CD4-positive, alpha-beta T cell treated with Interleukin-17A for 1 hour (primary cell): ENCODE measurements at regions not wholly inside any gene's neighbourhood (a gene's known extent, or its start where the extent isn't known, plus 50 kb on each side); places are given as distances from the start of the nearest gene placed in this dataset.
"Not testable (repeated sequence)": the region's sequence is repeated elsewhere in the genome, so short reads cannot be mapped to it uniquely, and the experiment has no call there.

Source experiments
- DNase-seq: peaks from one replicate; pipeline ENCODE4 v3.0.0-alpha.2; 2020

DNA sequence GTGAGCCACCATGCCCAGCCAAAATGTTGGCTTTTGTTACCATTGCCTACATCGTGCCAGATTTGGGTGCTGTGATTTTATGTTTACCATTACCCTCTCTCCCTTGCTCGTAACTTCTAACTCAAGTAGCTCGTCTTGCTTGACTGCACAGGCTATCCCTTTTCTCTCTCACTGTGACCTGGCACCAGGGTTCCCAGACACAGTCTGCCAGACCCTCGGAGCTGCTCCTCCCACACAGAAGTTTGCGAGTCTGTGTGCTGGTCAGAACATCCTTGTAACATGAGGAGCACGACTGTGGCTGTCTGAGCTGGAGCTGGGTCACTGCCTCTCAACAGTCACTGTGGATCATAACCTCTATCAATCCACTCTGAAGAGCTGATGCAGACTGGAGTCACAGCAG, 152.5 kb upstream of the ACKR3 start:
- DNase-seq = no peak

- DNase-seq = no peak
Measured at GRCh38 chr2:236430584-236430983, 139.0 kb upstream of the ACKR3 start.

DNA sequence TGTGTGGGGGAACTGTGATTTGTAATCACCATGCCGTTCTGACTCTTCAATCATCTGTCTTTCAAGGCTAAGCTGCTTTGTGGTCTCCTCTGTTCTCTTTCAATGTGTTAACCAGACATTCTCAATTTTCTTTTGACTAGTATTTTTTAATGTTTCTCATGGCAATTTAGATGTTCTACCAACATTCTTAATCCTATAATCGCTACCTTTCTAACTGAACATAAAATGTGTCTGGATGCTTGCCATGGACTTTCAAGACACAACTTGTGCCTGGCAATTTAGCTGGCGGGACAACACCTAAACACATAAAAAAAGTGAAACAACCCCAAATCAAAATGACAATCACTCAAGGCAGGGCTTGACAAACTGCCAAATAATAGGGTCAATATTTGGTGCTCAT, 135.0 kb upstream of the ACKR3 start:
- DNase-seq = no peak

DNA sequence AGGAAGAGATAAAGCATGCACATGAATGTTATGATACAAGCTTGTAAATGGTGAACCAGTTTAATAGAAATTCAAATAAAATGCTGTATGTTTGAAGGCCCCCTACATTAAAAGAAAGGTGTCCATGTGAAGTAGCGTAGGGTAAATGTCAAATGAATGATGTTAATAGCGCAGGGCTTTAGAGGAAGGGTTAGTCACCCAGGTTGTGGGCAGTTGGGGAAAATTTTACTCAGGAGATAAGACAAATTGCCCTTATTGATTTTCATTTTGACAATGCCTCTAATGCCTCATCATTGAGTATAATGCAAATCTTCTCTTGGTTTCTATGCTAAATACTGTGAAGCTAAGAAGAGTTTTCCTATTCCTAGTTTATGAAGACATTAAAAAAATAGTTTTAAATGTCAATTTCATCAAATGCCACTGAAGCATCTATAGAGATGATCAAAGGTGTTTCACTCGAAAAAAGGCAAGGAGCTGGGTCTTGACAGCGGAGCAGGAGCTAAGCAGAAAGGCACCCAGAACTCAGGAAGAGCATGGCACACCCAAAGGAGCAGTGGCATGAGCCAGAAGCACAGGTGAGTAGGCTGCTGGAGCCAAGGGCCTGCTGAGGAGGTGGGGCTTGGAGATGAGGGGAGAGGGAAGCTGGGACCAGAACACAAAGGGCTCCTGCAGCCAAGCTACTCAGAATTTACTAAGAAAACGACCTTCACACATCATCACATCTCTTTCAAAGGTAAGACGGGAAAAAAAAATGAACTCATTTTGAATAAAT, 129.3 kb upstream of the ACKR3 start:
- no peak for DNase-seq

DNA sequence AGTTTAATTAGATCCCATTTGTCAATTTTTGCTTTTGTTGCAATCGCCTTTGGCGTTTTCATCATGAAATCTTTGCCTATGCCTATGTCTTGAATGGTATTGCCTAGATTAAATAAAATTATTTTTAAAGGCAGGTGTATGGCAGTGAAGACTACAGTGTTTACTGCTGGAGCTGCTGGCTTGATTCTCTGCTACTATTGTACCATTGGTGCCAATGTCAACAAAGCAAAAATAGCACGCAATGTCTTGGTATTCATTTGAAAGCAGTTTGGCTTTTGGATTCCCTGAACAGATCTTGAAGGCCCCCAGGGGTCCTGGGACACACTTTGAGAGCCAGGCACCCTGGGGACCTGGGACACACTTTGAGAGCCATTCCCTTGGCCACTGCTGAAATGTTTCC, 125.4 kb upstream of the ACKR3 start:
- no peak for DNase-seq

DNA sequence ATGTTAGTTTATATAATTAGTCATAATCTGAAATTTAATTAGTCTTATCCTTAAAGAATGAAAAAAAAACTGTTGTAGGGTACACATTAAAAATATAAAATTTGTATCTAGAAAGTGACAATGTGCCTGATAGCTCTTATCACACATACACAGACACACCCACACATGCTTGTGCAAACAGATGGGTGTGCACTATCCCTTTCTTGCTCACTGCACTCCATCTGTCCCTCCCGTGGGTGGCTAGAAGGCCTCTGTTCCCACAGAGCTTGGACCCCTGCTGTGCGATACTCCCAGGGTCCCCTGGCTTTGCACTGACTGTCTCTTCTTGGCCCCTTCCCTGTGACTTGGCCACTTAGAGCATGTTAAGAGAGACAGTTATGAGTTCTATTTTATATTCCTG, 123.9 kb upstream of the ACKR3 start:
- DNase-seq = no peak

DNA sequence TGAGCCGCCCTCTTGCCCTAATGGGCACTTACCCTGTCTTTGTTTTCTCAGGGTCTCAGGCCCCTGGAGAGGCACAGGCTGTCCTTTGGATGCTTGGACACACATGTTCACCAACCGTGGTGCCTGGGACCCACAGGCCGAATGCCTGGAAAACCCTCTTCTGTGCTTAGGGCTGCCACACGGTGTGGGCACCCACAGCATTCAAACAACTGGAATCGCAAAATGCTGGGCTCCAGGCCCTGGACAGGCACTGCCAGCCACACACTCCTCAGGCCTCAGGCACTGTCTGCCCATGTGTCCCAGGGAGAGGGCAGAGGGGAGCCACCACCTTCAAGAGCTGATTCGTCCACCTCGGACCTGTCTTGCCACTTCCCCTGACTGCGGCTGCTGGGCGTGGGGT, 123.1 kb upstream of the ACKR3 start:
- DNase-seq = no peak

- DNase-seq = no peak
Measured at GRCh38 chr2:236449167-236449761, 120.4 kb upstream of the ACKR3 start.

GRCh38 chr2:236452238-236452637, 117.4 kb upstream of the ACKR3 start:
- DNase-seq = no peak

GRCh38 chr2:236454076-236454475, 115.5 kb upstream of the ACKR3 start:
- DNase-seq = no peak

DNA sequence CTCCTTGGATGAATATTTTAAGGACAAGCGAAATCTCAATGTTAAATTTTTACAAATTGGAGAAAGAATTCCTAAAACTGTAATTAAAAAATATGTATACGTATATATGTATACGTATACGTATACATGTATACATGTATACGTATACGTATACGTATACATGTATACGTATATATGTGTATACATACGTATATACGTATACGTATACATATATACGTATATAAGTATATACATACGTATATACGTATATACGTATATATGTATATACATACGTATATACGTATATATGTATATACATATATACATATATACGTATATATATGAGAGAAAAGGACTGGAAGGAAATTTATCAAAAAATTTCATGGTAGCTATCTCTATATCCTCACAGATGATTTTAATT, 110.2 kb upstream of the ACKR3 start:
- no peak for DNase-seq

GRCh38 chr2:236464140-236464539, 105.5 kb upstream of the ACKR3 start:
- DNase-seq = no peak

DNA sequence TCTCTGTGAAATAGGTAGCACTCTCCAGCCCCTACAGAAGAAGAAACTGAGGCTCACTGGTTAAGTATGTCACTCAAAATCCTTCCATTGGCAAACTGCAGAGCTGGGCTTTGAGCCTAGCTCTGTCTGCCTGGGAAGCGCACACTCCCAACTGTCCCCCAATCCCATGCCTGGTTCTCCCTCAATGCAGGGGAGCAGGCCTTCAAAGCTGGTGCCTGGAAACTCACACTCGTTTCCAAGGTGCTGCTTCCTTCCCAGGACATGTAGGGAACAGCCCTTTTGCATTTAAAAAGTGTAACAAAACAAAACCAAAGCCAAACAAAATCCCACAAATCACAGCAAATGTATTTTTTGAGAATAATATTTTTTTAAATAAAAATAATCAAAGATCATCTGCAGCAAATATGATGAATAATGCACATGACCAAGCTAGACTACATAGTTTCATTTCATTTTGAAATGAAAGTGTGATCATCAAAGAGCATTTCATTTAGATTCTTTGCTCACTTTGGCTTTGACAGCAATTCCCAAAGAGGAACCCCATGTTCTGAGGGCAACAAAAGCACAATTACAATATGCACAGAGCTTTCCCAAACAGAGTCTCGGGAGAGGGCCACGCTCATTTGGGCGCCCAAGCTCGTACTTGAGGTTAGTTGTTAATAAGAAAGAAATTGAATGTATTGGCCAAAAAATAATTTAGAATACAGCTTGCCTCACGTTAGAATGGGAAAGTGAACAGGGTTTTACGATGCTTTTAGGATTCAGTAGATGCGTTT, 96.7 kb upstream of the ACKR3 start:
- DNase-seq = no peak

DNA sequence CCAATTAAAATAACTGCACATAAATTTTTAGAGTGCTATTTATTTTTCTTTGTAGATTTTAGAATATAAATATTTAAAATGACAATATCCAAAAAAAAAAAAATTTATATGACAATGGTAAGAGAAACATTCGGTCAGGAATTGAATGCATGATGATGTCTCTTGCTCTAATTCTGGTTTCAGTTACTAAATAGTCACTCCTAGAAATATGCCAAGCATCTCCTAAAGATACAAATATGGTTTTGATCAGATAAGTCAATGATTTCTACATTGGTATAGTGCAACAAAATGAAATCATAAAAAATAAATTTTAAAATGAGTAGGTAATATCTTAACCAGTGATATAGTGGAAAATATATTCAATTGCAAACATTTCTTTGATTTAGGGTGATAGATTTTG, 95.9 kb upstream of the ACKR3 start:
- DNase-seq = no peak

DNA sequence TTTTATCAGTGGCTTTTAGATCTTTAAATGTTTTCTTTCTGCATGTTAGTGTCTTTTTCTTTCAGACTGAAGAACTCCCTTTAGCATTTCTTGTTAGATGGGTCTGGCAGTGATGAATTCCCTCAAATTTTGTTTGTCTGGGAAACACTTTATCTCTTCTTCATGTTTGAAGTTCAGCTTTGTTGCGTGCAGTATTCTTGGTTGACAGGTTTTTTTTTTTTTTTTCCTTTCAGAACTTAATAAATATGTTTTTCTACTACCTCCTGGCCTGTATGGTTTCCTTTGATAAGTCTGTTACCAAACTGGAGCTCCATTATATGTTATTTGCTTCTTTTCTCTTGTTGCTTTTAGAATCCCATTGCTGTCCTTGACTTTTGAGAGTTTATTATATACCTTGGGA, 89.8 kb upstream of the ACKR3 start:
- DNase-seq = no peak

GRCh38 chr2:236483102-236483501, 86.5 kb upstream of the ACKR3 start:
- no peak for DNase-seq

DNA sequence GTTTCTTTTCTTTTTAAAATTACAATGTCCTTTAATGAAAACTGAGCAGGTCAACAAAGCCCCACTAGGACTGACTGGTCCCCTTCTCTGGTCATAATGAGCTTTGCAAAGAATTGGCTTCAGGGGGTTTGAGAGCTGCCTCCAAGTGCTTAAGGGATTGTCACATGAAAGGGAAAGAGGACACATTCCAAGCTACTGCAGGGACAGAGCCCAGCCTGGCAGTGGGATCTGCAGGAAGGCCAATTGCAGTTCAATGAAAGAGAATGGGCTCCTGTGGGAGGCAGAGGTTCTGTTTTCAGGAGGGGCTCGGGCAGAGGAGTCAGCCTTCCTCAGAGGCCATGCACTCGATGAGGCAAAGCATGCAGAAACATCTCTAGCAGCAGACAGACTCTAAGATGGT, 84.1 kb upstream of the ACKR3 start:
- no peak for DNase-seq

DNA sequence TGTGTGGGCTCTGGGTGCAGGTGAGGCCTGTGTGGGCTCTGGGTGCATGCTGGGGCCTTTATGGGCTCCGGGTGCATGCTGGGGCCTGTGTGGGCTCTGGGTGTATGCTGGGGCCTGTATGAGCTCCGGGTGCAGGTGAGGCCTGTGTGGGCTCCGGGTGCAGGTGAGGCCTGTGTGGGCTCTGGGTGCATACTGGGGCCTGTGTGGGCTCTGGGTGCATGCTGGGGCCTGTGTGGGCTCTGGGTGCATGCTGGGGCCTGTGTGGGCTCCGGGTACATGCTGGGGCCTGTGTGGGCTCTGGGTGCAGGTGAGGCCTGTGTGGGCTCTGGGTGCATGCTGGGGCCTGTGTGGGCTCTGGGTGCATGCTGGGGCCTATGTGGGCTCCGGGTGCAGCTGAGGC, 80.5 kb upstream of the ACKR3 start:
- DNase-seq = not testable (repeated sequence)

DNA sequence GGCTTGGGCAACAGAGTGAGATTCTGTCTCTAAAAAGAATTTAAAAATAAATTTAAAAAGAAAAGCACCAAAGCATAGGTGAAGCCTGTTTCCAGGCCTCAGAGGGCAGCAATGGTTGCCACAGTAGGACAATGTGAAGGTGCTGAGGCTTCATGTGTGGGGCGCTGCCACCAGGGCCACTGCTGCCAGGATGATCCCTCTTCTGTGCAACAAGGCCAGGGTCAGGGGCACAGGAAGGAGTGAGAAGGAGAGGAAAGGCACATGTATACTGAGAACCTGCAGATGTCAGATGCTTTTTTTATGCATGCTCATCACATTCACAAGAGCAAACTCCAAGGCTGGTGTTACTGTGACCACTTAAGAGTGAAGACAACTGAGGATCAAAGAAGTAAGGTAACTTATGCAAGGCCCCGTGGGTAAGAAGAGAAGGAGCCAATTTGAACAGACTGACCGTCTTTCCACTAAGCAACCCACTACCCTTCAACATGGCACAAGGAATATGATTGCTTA, 79.7 kb upstream of the ACKR3 start:
- DNase-seq = no peak

DNA sequence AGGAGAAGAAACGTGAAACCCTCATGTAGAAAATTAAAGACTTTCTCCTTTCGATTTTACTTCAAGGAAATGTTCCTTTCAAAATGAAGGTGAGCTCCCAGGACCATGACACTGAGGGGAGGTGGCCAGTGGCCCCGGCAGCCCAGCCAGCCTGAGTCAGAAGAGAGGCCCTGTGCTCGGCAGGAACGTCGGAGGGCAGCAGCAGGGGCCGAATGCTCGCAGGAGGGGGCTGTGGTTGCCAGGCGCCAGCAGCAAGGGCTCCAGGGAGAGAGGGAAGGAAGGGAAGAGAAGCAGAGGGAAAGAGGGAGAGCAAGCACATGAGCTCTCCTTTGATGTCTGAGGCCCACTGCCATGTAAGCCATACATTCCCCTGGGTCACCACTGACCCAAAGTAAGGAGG, 73.3 kb upstream of the ACKR3 start:
- no peak for DNase-seq

GRCh38 chr2:236498369-236498768, 71.3 kb upstream of the ACKR3 start:
- DNase-seq = no peak

DNA sequence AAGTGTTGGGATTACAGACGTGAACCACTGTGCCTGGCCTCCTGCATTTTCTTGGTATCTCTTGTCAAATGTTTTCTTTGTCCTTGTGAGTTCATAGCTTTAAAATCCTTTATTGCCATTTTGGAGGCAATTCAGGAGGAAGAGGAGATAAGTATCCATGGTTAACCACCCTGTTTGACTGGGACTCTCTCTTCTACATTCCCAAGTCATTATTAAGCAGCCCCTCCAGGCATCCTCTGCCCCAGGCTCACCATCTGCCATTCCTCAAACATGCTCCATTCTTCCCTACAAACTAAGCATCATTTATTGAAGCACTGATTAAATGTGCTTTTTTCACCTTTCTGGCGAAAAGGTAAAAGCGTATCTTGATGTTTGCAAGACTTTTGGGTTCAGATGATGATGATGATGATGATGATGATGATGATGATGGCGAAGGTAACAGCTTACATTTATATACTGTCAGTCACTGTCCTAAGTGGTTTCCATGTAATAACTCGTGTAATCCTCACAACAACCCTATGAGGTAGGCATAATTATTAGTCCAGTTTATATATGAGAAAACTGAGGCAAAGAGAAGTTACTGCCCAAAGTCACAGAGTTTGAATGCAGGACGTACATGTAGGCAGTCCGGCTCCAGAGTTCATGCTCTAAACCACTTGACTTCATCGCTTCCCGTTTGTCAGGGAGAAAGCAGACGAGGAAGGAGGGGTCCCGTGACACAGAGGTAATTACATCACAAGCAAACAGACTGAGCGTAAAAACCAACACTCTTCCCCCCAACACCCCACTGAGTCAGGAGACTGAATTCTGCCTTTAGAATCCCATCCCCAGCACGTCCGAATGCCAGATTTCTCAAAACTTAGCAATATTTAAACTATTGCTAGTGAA, 69.7 kb upstream of the ACKR3 start:
- DNase-seq = no peak

DNA sequence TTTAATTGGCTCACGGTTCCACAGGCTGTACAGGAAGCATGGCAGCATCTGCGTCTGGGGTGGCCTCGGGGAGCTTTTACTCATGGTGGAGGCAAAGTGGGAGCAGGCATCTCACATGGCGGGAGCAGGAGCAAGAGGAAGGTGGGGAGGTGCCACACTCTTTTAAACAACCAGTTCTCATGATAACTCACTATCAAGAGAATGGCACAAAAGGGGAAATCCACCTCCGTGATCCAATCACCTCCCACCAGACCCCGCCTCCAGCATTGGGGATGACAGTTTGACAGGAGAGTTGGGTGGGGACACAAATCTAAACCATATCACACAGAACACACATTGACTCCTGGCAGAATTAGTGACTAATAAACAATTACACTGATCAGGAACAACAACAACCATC, 68.6 kb upstream of the ACKR3 start:
- DNase-seq = no peak
